Transverse colon (tissue), 3 donors: ENCODE measurements at regions not wholly inside any gene's neighbourhood (a gene's known extent, or its start where the extent isn't known, plus 50 kb on each side); places are given as distances from the start of the nearest gene placed in this dataset.

Experiments
- CTCF ChIP-seq, 5 experiments: fragments of 200-600 bp in 3 of 5; fragments of 450-650 bp in 2 of 5; sonication (generic) in 3 of 5; IDR thresholded peaks; 1 replicate in 2 of 5; 2 replicates in 3 of 5; pipeline ENCODE4 v1.5.1; 2016 to 2017; ENCODE audit warnings: antibody characterized with exemption in 5 of 5, inconsistent platforms in 3 of 5, mild to moderate bottlenecking in 2 of 5, moderate library complexity in 1 of 5
- POLR2A ChIP-seq: fragments of 450-650 bp; IDR thresholded peaks from one replicate; pipeline ENCODE4 v1.6.1; 2016; ENCODE audit warnings: antibody characterized with exemption, mild to moderate bottlenecking, moderate library complexity

- TF ChIP-seq CTCF (IDR thresholded peaks at IDR 0.05) (no peak), POLR2A (no peak)
Observed at GRCh38 chr20:53871541-53871940, 198.9 kb downstream of the BCAS1 start.
